ENCODE measurements at regions not wholly inside any gene's neighbourhood (a gene's known extent, or its start where the extent isn't known, plus 50 kb on each side); places are given as distances from the start of the nearest gene placed in this dataset.

DNA sequence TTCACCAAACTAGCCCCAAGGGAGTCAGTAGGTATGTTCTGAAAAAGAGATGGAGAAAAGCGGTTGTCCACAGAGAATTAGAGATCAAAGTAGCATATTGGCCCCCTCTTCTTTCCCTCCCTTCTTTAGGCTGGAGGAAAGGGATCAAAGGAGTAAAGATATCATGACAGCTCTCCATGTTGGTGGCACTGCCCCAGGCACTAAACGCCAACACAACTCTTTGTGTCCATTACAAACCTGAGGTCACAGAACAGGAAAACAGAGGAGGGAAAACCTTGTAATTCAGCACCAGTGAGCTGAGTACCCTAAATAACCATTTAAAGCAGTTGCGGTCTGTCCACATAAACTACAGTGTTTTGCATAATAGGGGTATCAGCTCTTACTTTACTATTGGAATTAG is 113.0 kb upstream of the TFAP2D start (continued):
- no peak for TF ChIP-seq ARID4B (CRISPR knock-in tag; IDR thresholded peaks at IDR 0.05; ENCODE audit: borderline replicate concordance)

DNA sequence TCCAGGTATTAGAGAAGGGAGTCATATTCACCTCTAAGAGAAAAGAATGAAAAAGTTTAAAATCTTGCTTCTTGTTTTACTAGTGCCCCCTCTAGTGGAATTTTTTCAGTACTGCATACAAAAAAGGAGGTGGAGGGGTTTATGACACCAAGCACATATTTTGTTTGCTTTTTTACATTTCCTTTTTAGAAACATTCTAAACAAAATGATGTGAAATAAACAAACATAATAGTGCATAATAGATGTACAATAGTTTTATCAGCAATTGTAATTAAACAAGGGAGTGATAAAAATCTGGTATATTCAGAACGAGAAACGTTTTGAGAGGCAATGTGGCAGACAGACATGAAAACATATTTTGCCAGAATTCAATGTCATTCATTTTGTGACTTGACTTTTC is 111.0 kb upstream of the TFAP2D start:
- Mint-ChIP-seq H3K9me3 (no peaks in the 10 kb centered on the region), H3K4me1 (no peaks in the 10 kb centered on the region; the same call in 1 of the 2 replicates), H3K27me3 (ENCODE audit: low read depth) (no peaks in the 10 kb centered on the region), H3K36me3 (no peaks in the 10 kb centered on the region), H3K4me3 (no peak overlapping the region), H3K27ac (no peak overlapping the region)
- DNase-seq (ENCODE audit: low spot score) (no peak), ATAC-seq (no peak)
- ChIA-PET POLR2A (no interaction called here), CTCF (interaction anchor here (1.3 kb wide), 1 partner anchor 337 kb away, joined by 4 read pairs; no protein-coding TSS in a partner anchor)
- TF ChIP-seq, protein P1, sequence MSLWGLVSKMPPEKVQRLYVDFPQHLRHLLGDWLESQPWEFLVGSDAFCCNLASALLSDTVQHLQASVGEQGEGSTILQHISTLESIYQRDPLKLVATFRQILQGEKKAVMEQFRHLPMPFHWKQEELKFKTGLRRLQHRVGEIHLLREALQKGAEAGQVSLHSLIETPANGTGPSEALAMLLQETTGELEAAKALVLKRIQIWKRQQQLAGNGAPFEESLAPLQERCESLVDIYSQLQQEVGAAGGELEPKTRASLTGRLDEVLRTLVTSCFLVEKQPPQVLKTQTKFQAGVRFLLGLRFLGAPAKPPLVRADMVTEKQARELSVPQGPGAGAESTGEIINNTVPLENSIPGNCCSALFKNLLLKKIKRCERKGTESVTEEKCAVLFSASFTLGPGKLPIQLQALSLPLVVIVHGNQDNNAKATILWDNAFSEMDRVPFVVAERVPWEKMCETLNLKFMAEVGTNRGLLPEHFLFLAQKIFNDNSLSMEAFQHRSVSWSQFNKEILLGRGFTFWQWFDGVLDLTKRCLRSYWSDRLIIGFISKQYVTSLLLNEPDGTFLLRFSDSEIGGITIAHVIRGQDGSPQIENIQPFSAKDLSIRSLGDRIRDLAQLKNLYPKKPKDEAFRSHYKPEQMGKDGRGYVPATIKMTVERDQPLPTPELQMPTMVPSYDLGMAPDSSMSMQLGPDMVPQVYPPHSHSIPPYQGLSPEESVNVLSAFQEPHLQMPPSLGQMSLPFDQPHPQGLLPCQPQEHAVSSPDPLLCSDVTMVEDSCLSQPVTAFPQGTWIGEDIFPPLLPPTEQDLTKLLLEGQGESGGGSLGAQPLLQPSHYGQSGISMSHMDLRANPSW (CRISPR knock-in tag; conservative IDR thresholded peaks at IDR 0.05; ENCODE audit: low read depth), result no peak
- TF ChIP-seq, protein P2, sequence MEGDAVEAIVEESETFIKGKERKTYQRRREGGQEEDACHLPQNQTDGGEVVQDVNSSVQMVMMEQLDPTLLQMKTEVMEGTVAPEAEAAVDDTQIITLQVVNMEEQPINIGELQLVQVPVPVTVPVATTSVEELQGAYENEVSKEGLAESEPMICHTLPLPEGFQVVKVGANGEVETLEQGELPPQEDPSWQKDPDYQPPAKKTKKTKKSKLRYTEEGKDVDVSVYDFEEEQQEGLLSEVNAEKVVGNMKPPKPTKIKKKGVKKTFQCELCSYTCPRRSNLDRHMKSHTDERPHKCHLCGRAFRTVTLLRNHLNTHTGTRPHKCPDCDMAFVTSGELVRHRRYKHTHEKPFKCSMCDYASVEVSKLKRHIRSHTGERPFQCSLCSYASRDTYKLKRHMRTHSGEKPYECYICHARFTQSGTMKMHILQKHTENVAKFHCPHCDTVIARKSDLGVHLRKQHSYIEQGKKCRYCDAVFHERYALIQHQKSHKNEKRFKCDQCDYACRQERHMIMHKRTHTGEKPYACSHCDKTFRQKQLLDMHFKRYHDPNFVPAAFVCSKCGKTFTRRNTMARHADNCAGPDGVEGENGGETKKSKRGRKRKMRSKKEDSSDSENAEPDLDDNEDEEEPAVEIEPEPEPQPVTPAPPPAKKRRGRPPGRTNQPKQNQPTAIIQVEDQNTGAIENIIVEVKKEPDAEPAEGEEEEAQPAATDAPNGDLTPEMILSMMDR (IDR thresholded peaks at IDR 0.05), result peak; percentile 65

DNA sequence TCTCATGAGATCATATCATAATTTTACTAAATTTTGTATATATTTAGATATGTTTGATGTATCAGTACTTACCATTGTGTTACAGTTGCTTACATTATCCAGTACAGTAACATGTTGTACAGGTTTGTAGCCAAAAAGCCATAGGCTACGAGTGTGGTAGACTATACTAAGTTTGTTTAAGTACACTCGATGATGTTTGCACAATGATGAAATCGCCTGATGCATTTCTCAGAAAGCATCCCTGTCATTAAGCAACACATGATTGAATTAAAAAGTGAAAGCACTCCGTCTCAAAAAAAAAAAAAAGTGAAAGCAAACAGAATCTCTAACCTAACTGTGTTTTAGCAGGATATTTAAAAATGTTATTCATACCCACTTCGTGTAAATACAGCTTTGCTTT is 104.9 kb upstream of the TFAP2D start:
- Mint-ChIP-seq H3K27ac (0 out of 2 replicates have a peak overlapping the region, but pooled peaks have one; percentile 11), H3K4me1 (peaks cover 20% of the 10 kb centered on the region), H3K9me3 (peaks cover 5% of the 10 kb centered on the region; the same call in 1 of the 2 replicates), H3K4me3 (no peak overlapping the region), H3K36me3 (no peaks in the 10 kb centered on the region), H3K27me3 (ENCODE audit: low read depth) (no peaks in the 10 kb centered on the region)
- TF ChIP-seq ZNF671 (CRISPR knock-in tag; IDR thresholded peaks at IDR 0.05) (no peak), TEAD1 (CRISPR knock-in tag; IDR thresholded peaks at IDR 0.05) (no peak), ZNF219 (CRISPR knock-in tag; IDR thresholded peaks at IDR 0.05; ENCODE audit: borderline replicate concordance) (no peak), PRRX2 (CRISPR knock-in tag; IDR thresholded peaks at IDR 0.05) (no peak), FOXJ3 (CRISPR knock-in tag; IDR thresholded peaks at IDR 0.05; ENCODE audit: borderline replicate concordance) (no peak), NFE2L1 (CRISPR knock-in tag; IDR thresholded peaks at IDR 0.05) (no peak), SP1 (CRISPR knock-in tag; conservative IDR thresholded peaks at IDR 0.05) (no peak), CBFB (CRISPR knock-in tag; IDR thresholded peaks at IDR 0.05; ENCODE audit: low read depth) (no peak)
- TF ChIP-seq, protein P2 (IDR thresholded peaks at IDR 0.05), result no peak
- TF ChIP-seq, protein P3, sequence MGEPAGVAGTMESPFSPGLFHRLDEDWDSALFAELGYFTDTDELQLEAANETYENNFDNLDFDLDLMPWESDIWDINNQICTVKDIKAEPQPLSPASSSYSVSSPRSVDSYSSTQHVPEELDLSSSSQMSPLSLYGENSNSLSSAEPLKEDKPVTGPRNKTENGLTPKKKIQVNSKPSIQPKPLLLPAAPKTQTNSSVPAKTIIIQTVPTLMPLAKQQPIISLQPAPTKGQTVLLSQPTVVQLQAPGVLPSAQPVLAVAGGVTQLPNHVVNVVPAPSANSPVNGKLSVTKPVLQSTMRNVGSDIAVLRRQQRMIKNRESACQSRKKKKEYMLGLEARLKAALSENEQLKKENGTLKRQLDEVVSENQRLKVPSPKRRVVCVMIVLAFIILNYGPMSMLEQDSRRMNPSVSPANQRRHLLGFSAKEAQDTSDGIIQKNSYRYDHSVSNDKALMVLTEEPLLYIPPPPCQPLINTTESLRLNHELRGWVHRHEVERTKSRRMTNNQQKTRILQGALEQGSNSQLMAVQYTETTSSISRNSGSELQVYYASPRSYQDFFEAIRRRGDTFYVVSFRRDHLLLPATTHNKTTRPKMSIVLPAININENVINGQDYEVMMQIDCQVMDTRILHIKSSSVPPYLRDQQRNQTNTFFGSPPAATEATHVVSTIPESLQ (CRISPR knock-in tag; IDR thresholded peaks at IDR 0.05), result no peak
- POLR2A ChIA-PET, result no interaction called here
- CTCF ChIA-PET, result interaction anchor here (0.6 kb wide), 1 partner anchor 240 kb away, joined by 3 read pairs; no protein-coding TSS in a partner anchor
- no peak for ATAC-seq
- DNase-seq (ENCODE audit: low spot score), result no peak

Data from WTC11 (cell line).